ENCODE measurements at regions not wholly inside any gene's neighbourhood (a gene's known extent, or its start where the extent isn't known, plus 50 kb on each side); places are given as distances from the start of the nearest gene placed in this dataset.

DNA sequence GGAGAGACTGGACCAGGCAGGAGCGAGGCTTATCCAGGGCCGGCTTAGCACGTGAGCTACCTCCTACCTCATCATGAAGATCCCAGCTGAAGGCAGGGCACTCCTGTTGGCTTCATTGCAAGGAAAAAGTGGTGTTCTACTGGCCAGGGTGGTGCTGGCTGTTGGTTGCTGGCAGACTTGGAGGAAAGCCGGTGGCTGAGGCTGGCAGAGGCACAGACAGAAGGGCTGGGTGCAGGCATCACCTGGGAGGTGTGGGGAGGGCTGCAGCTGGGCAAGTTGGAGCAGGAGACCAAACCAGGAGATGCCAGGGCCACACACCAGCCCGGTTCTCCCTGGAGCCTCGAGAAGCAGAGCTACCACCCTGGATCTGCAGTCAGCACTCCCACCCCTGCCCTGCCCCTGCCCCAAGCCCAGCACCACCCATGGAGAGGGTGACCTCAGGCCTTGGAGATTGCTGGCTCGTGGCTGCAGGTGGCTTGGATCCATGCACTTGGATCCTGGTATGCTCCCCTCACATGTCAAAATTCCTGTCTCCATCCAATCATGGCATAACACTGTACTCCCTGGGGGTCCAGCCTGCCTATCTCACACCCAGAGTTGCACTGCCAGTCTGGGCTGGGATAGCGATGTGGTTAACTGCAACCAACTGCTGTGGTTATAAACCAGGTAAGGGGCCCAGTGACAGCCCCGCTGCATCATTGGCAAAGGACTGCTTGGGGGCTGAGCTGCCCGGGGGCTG, 49.7 kb downstream of the GLI2 start:
- no peak for DNase-seq
- H3K4me3 ChIP-seq: no peak overlapping the region
- no peaks in the 10 kb centered on the region for H3K9me3 ChIP-seq
- intact Hi-C loops (cut with DNase I, micrococcal nuclease): no loop called here
- no peaks in the 10 kb centered on the region for H3K36me3 ChIP-seq (ENCODE audit: low read depth)
- no peak for ATAC-seq
- H3K4me1 ChIP-seq (ENCODE audit: low read depth): no peaks in the 10 kb centered on the region
- TF ChIP-seq, protein P1, sequence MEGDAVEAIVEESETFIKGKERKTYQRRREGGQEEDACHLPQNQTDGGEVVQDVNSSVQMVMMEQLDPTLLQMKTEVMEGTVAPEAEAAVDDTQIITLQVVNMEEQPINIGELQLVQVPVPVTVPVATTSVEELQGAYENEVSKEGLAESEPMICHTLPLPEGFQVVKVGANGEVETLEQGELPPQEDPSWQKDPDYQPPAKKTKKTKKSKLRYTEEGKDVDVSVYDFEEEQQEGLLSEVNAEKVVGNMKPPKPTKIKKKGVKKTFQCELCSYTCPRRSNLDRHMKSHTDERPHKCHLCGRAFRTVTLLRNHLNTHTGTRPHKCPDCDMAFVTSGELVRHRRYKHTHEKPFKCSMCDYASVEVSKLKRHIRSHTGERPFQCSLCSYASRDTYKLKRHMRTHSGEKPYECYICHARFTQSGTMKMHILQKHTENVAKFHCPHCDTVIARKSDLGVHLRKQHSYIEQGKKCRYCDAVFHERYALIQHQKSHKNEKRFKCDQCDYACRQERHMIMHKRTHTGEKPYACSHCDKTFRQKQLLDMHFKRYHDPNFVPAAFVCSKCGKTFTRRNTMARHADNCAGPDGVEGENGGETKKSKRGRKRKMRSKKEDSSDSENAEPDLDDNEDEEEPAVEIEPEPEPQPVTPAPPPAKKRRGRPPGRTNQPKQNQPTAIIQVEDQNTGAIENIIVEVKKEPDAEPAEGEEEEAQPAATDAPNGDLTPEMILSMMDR (IDR thresholded peaks at IDR 0.05): no peak

DNA sequence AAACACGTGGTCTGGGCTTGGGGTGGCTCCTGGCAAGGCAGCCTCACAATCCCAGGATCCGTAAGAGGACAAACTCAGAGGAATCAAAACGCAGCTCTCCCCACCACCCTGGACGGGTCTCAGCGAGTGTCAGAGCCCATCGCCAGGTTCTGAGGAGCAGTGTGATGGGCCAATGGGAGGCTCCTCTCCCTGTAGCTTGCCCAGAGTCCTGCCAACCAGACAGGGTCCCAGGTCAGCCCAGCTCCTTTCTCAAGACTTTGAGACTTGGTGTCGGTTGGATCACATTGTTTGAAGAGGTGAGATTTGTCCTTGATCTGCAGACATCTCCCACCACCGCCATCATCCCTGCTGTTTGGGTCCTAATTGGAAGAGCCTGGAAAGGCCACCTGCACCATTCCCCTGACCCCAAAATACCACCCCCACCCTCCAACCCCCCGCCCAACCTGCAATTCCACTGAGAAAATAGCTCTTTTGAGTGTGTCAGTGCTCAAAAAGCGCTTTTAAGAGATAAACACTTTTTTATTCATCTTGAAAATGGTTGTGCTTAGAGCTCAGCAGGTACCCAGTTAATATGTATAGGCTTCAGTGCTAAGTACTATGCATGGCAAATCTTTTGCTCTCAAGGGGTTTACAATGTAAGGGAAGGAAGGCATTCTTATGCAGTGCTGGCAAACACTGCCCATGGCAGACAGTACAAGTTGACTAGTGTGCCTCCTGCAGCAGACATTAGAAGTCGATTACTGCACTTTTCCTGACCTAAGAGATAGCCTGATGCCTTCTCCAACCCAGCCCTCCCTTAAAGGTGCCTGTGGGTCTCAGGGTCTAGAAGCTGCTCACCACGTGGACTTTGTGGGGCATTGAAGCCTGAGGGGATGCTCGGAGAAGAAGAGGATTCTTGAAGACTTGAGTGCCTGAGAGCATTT, 50.6 kb downstream of the GLI2 start:
- intact Hi-C loops (cut with DNase I, micrococcal nuclease): no loop called here
- Histone ChIP-seq H3K9me3 (no peaks in the 10 kb centered on the region), H3K36me3 (ENCODE audit: low read depth) (no peaks in the 10 kb centered on the region), H3K4me3 (no peak overlapping the region), H3K4me1 (ENCODE audit: low read depth) (no peaks in the 10 kb centered on the region)
- no peak for DNase-seq
- no peak for ATAC-seq
- TF ChIP-seq, protein P1 (IDR thresholded peaks at IDR 0.05): no peak

DNA sequence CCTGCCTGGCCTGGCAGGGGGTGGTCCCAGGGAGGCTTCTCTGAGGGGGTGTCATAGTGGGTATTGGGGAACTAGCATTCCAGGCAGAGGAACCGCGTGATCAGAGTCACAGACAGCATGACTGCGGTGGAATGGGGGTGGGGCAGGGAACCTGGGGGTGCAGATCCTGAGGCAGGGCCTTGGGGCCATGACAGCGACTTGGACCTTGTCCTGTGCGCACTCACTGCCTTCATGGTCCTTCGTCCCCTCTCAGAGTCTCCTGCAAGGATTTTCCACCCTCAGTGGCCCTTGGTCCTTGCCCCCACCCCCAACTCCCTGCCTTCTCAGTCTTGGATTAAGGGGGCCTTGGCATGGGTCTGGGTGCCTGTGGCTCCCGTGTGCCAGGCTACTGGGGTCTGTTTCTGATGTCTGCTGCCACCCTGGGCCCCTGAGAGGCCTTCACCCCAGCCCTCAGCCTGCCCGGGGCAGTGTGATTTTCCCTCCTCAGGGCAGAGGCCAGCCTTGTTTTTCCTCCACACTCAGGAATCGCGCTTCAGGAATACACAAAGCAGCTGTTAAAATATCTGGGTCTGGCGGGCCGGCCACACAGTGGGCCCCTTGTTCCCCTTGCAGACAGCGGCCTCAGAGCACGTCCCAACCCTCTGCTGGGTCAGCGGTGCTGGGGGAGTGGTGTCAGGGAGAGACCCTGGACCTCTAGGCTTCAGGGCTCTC, 51.6 kb downstream of the GLI2 start:
- no peak for DNase-seq
- H3K36me3 ChIP-seq (ENCODE audit: low read depth): no peaks in the 10 kb centered on the region
- intact Hi-C loops (cut with DNase I, micrococcal nuclease): no loop called here
- no peak for ATAC-seq
- H3K9me3 ChIP-seq: no peaks in the 10 kb centered on the region
- no peaks in the 10 kb centered on the region for H3K4me1 ChIP-seq (ENCODE audit: low read depth)
- TF ChIP-seq, protein P1 (IDR thresholded peaks at IDR 0.05): no peak
- no peak overlapping the region for H3K4me3 ChIP-seq

DNA sequence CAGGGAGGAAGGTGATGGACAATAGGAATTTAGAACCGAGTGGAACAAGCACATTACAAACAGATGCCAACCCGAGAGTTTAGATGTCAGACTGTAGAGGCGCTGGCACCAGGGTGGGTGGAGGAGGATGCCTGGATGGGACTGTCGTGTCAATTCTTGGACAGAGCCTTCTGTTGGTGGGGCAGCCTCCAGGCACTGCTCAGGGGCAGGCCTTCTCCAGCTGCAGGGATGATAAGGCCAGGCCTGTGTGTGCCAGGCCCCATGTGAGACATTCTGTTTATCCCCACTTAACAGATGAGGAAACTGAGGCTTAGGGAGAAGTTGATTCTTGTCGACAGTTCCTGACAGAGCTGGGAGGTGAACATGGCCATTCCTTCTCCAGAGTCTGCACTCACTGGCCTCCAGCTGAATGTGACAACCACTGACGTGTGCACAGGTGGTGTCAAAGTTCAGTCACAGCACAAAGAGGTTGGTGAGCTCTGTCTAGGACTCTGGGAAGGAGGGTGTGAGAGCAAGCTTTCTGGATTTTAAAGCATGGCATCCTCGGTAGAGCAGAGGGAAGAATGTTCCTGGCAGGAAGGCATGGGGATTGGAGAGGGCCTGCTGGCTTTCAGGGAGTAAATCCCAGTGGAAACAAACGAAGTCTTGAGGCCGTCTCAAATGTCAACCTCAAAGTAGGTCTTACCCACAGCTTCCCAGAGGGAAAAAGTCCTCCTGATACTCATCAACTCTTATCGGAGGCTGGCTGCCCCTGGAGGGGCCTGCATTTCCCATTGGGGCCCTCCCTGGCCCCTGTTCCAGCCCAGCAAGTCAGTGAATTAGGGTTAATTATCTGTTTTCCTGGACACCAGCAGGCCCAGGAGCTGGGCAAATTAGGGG, 52.4 kb downstream of the GLI2 start:
- DNase-seq: no peak
- ATAC-seq: peak; percentile 52

More for the DNA sequence above, 52.4 kb downstream of the GLI2 start:
- intact Hi-C loops (cut with DNase I, micrococcal nuclease): no loop called here
- no peaks in the 10 kb centered on the region for H3K9me3 ChIP-seq
- H3K4me3 ChIP-seq: no peak overlapping the region
- TF ChIP-seq, protein P1 (IDR thresholded peaks at IDR 0.05): no peak
- no peaks in the 10 kb centered on the region for H3K36me3 ChIP-seq (ENCODE audit: low read depth)
- no peaks in the 10 kb centered on the region for H3K4me1 ChIP-seq (ENCODE audit: low read depth)
